GM19372 (cell line): ENCODE measurements at regions not wholly inside any gene's neighbourhood (a gene's known extent, or its start where the extent isn't known, plus 50 kb on each side); places are given as distances from the start of the nearest gene placed in this dataset.
"Not testable (repeated sequence)": the region's sequence is repeated elsewhere in the genome, so short reads cannot be mapped to it uniquely, and the experiment has no call there.

Source experiments
- ATAC-seq: cut with Tn5 transposase; IDR thresholded peaks from one replicate; pipeline ENCODE4 v1.9.1; 2021; ENCODE audit warnings: mild to moderate bottlenecking, low read depth, moderate library complexity; ENCODE audit not compliant: unreplicated experiment

DNA sequence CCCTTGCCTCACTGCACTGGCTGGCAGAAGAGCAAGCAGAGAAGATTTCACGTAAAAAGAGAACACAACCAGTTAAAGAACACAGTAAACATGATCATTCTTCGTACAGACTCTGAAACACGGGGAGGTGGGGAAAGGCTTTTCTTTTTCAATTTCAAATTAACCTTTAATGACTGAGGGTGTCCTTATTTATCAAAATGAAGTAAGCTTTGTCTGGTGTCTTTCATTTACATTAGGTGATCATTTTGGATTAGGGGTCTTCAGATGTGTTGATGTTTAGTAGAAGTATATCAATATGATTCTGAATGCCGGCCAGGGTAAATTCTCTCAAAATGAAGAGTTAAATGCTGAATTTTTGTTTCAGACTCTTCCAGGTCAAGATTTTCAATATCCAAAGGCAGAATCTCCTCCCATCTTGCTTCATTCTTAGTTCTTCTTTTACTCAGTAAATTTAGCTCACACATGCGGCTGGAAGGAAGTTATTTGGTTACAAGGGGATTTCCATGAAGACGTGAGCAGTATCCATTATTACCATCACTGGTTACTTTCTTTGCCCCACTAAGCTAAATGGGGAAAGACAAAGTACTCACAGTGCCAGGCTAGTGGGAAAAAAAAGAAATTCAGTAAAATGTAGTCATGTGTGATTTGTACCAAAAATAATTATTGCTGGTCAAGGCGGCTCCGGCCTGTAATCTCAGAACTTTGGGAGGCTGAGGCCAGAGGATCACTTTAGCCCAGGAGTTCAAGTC, 272.2 kb upstream of the NR2F2 start:
- peak; percentile 68 for ATAC-seq

- not testable (repeated sequence) for ATAC-seq
These were observed 271.7 kb upstream of the NR2F2 start for GRCh38 chr15:96058852-96059103.

- ATAC-seq: not testable (repeated sequence)
These were observed 269.9 kb upstream of the NR2F2 start for GRCh38 chr15:96060591-96060990.

GRCh38 chr15:96064351-96064756, 266.1 kb upstream of the NR2F2 start:
- no peak for ATAC-seq

DNA sequence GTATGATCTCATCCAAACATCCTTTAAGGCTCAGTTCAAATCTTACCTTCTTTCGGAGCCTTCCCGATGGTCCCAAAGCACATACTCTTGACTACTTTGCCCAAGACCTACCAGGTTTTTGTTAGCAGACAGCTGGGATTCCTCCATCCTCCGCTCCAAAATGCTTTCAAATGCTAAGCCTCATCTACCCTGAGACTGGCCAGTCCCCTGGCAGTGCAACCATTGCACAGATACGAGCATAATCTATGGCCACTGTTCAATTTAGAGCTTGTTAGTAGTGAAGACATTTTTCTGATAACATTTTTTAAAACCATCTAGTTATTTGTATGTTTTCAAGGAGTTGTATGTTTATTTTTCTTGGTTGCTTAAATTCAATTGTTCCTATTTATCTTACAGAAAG, 264.4 kb upstream of the NR2F2 start:
- no peak for ATAC-seq

GRCh38 chr15:96066852-96067495, 263.5 kb upstream of the NR2F2 start:
- no peak for ATAC-seq

DNA sequence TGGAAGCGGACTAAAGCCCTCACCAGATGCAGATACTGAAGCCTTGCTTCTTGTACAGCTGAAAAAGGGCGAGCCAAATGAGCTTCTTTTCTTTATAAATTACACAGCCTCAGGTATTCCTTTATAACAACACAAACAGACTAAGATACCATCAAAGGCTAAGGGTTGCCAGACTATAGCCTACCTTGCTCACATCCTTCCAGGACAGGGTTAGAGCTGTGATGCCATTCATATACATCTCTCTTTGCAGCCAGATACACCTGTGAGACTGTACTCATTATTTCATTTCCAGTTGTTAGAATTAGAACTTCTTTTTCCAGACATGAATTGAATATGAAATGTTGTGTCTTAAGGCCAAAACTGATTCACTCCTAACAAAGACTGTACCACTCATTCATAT, 262.8 kb upstream of the NR2F2 start:
- ATAC-seq: no peak

GRCh38 chr15:96068897-96069296, 261.6 kb upstream of the NR2F2 start:
- ATAC-seq: no peak

GRCh38 chr15:96070636-96071035, 259.9 kb upstream of the NR2F2 start:
- ATAC-seq: no peak

- no peak for ATAC-seq
These were observed 257.7 kb upstream of the NR2F2 start for GRCh38 chr15:96072821-96073220.

- ATAC-seq: no peak
These were observed 256.6 kb upstream of the NR2F2 start for GRCh38 chr15:96073908-96074307.

- no peak for ATAC-seq
These were observed 254.6 kb upstream of the NR2F2 start for GRCh38 chr15:96075895-96076294.

DNA sequence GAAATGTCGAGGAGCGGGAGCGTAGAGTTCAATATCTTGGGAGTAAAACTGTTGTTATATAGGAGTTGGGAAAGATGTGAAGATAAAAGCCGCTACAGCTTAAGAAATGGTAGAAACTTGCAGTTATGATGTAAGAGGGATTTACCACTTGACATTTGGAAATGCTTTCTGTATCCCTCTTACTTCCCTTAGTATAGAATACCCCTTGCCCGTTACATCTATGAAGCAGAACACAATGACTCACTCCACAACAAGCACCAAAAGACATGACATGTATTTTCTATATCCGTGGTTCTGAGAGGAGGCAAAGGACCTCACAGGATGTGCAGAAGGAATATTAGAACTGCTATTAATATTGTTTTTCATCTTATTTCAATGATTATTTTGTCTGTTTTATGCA, 254.2 kb upstream of the NR2F2 start:
- no peak for ATAC-seq

GRCh38 chr15:96079041-96079440, 251.5 kb upstream of the NR2F2 start:
- no peak for ATAC-seq

- no peak for ATAC-seq
These were observed 250.6 kb upstream of the NR2F2 start for GRCh38 chr15:96079882-96080281.

- no peak for ATAC-seq
These were observed 244.3 kb upstream of the NR2F2 start for GRCh38 chr15:96086164-96086563.

GRCh38 chr15:96087180-96087884, 243.2 kb upstream of the NR2F2 start:
- ATAC-seq: no peak

GRCh38 chr15:96088650-96089049, 241.8 kb upstream of the NR2F2 start:
- no peak for ATAC-seq

DNA sequence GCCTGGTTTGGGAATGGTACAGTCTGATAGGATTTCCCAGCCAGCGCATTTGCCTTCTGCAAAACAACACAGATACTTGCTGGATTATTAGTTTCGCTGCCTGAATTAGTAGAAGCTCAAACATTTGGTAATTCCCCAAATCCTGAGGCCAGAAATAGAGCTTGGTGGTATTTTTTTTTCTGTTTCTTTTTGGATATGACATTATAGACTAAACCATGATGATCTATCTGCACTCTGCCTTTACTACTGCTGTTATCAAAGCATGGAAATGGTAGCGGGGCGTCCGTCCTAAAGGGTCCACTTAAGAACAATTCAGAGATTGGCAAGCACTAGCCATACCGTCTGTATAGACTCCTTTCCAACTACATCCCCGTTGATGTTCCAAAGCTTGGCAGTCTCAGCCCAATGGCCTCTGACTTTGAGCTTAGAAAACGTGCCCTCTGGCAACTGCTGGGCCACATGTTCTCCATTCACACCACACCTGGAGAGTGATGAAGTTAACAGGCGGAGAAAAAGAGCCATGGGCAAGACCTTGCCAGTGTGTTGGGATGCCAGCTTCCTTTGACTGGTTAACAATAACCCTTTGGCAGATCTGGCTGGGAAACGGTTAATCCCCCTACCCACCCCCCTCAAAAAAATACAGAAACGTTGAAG, 241.0 kb upstream of the NR2F2 start:
- no peak for ATAC-seq

DNA sequence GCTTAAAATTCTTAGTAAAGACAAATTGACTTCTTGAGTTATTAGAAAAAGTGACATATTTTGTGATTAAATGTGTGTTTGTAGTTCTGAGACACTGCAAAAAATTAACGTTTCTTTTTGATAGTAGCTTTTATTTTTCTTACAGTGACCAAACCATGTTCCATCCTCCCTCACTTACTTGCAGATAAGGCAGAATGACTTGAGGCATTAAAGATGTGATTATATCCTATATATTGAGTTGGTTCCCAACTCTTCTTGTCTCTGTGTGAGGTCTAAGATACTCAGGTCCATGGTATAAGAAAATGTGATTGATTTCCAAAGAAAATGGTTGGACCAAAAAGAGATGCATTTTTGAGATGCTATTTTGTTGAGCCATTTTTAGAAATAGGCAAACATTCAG, 238.3 kb upstream of the NR2F2 start:
- no peak for ATAC-seq

DNA sequence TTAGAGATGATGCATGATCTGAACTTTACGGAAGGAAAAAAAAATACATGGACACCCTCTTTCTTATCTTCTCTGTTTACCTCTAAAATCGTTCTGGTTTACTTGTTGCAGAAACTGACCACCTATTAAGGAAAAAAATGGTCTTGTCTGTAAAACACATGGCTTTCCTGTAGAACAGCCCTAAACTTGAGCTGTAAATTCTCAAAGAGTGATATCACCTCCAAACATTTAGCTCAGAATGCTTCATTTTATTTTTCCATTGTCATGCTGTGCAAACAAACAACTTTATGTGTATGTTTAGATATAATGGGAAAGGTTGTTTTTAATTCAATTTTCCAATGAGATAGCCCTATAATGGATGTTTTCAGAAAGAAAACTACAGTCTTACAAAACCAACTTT, 237.4 kb upstream of the NR2F2 start:
- no peak for ATAC-seq
